T-helper 22 cell (primary cell): ENCODE measurements at regions not wholly inside any gene's neighbourhood (a gene's known extent, or its start where the extent isn't known, plus 50 kb on each side); places are given as distances from the start of the nearest gene placed in this dataset.
"Not testable (repeated sequence)": the region's sequence is repeated elsewhere in the genome, so short reads cannot be mapped to it uniquely, and the experiment has no call there.

Experiments
- DNase-seq: peaks from one replicate; pipeline ENCODE4 v3.0.0-alpha.2; 2020; ENCODE audit warnings: low read depth

DNA sequence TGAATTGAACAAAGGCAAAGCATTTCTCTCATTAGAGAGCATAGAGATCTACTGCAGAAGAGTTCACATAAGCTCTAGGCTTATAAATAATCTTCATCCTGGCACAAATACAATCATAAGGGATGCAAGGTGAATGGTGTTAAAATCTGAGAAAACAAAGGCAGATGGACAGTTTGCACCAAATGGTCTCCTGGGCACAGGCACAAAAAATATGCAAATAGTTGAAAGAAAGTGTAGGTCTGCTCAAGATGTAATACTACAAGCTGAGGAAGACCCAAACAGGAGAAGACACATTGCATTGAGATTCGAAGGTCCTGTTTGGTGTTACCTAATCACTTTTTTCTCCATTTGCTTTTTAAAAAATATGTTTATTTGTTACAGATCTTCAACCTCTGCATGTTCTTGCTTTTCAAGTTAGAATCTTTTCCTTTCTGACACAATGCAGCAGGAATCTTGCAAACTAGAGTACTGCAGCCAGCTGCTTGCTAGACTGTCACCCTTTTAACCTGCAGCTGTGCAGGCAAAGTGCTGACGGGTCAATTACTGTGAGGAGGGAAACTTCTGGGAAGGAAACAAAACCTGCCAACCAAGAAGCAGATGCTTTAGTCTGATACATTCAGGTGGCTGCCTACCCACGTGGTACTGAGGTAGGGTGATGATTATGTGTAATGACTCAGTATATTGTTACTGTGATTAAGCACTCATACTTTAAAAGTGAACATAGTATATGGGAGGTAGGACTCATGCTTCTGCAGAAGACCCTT lies 1048.6 kb upstream of the SEMA6A start:
- no peak for DNase-seq

DNA sequence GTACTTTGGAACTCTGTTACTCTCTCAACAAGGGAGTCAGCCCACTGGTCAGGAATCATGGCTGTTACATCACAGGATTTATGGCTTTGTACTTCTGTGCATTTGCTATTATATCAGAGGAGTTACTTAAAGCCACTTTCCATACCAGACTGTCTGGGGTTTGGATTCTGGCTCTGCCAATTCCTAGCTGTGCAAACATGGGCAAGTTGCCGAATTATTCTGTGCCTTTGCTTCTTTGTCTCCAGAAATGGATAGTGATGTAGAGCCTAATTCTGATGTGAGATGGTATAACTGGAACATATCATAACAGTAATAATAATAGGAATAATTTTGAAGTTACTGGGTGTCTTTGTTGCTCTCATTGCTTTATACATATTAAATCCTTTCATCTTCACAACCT lies 1047.3 kb upstream of the SEMA6A start:
- DNase-seq = no peak

DNA sequence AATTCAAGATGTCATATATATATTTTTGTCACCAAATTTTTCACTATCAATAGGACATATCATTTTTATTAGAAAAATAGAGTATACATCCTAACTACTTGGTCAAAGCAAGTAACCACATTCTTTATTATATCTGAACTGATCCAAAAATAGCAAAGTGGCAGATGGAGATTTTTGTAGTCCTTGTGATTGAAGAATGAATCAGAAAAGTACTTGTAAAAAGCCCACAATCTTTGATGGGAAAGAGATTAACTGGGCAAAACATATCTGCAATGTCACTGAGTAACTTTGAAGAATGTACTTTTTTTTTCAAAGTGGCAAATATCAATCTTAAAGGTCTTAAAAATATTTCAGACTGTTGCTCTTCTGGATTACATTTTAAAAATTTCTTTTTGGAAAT lies 1040.6 kb upstream of the SEMA6A start:
- DNase-seq = no peak

DNA sequence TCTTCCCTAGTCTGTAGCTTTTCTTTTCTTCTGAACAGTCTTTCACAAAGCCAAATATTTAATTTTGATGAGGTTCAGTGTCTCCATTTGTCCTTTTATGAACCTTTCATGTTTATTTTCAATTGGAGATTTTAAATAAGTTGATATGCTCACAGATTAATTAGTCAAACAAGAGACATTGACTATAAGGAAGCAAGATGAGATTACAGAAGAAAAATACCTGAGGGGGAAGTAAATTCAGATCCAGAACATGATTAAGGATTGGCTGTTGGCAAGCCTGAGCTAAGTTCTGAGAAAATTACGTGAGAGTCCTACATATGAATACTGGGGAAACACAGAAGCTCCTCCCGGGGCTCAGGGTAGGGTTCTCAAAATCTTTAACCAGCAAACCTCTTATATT lies 1039.8 kb upstream of the SEMA6A start:
- DNase-seq = no peak

DNA sequence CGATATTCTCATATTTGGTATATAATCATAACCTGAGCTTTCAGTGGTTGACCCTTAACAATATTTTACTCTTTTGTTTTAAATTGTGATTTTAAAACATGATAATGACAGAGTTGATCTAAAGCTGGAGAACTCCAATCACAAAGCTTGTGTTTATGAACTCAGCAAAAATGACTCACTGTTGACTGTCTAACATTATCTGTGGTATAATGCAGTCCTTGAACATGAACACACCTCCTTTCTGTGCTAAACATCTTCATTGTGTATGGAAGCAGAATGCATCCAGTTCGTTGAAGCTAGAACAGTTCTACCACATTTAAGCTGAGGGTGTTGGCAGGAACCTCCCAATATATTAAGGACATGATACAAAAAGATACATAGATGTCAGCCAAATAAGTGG lies 1030.2 kb upstream of the SEMA6A start:
- no peak for DNase-seq

DNA sequence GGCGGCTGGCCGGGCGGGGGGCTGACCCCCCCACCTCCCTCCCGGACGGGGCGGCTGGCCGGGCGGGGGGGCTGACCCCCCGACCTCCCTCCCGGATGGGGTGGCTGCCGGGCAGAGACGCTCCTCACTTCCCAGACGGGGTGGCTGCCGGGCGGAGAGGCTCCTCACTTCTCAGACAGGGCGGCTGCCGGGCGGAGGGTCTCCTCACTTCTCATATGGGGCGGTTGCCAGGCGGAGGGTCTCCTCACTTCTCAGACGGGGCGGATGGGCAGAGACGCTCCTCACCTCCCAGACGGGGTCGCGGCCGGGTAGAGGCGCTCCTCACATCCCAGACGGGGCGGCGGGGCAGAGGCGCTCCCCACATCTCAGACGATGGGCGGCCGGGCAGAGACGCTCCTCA lies 1025.2 kb upstream of the SEMA6A start:
- not testable (repeated sequence) for DNase-seq

DNA sequence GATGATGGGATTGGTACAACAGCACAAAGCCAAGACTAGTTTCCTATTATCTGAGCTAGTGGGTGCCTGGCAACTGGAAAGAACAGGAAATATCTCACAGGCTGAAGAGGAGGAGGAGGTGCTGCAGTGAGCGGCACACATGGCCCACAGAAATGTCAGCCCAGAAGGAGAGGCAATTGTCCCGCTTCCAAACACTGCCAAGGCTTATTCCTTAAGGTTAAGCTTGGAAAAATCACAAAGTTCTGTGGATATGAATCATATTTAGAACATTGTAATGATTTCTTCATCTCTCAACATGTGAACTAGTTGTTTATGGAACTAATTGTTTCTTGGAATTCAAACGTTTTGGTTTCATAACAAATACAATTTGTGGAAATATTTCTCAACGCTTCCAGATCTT lies 1019.5 kb upstream of the SEMA6A start:
- DNase-seq = no peak

DNA sequence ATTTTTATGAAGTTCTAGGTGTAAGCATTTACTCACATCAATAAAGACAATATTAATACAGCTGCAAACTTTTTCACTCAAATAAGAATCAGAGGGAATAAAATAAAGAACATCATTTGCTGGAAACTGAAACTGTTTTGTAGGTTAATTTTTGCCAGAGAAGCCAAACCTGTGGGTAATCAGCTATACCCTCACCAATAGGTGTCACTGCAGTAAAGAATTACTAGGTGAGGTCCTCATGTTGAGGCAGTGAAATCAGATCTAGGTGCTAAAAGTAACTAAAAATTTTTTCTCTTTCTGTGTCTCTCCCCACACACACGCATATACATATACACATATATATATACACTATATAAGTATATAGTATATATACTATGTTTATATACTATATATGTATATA lies 1016.3 kb upstream of the SEMA6A start:
- no peak for DNase-seq

DNA sequence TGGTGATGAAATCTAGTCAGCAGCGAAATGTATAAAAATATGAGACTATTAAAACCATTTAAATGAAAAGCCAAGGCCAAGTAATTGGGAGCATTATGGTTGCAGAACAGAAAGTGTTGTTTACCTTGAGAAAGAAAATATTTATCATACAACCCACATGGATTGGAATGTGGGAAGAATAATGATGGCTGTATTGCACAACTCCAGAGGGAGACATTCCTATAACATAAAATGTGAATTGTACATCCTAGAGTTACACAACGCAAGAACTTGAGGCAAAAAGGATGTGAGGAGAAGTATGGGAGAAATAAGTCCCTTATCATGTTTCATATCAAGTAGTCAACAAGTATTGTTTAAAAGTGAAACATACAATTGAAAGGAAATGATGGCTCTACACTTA lies 1014.0 kb upstream of the SEMA6A start:
- no peak for DNase-seq

DNA sequence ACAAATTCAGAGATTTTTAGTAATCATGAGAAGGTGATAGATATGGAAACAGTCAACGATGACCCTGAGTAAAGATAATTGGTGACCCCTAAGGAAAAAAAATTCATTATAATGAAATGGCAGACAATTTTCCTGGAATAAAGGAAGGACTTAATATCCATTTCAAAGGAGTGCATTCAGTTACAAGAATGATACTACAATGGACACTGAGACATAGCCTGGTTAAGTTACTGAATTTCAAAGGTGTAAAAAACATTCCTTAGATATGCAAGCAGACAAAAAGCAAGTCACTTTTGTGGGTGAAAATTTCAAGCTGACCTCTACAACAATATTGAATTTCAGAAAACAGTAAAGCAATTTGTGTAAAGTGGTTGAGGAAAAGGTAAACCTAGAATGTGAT lies 1012.5 kb upstream of the SEMA6A start:
- no peak for DNase-seq

DNA sequence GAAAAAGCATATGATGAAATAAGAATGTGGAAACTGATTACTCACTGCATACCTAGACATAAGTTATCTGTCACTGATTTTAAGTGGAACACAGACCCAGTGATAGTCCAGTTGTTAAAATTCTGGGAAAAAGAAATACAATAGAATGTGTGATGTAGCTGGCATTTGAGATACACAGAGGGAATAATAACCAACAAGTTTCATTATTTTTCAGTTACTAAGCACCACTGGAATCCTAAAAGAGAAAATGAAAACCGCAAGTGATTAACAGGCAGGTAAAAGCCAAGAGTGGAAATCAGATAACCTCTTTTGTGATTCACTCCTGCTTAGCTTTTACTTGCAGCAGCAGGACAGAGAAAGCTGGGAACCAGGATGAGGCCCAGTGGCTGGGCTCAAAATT lies 994.0 kb upstream of the SEMA6A start:
- DNase-seq = no peak

DNA sequence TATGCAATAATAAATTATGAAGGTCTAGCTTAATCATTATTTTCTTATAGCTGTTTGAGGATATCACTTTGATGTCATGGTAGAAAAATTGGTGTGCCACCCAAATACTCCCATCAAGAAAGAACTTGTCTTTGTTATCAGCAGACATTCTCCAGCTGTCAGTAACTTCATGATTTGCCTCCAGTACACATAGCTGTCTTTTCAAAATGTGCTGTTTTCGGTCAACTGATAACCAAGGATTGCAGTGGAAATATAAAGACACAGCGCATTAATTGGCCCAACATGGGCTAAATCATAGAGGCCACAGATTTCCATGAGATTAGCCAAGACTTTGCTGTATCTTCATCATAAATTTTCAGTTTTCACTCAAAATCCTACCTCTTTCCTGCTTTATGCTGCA lies 993.5 kb upstream of the SEMA6A start:
- no peak for DNase-seq

DNA sequence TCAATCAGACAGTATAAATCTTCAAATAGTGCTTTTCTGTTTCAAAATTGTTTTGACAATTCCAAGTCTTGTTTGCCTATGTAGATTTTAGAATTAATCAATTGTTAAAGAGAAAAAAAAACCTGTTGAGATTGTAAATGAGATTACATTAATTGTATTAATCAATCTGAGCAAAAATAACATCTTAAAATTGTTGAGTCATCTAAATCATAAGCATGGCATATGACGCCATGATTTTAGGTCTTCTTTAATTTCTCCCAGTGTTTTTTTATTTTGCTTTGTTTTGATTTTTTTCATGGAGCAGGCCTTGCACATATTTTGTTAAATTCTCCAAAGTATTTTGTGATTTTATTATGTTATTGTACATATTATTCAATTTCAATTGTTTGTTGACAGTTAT lies 988.0 kb upstream of the SEMA6A start:
- DNase-seq = no peak

DNA sequence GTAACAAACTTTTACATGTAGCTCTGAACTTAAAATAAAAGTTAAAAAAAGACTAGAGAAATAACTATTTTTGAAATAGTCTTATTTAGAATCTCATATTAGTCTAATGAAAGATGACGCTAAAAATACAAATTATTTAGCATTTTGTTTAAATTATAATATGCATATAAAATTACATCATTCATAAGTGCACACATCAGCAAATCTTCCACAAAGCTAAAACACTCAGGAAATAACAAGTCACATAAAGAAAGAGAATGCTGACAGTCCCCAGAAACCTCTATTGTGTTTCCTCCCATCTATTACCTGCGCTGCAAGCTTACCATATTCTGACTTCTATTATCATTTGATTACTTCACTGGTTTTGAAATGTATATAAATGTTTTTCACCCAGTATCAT lies 986.9 kb upstream of the SEMA6A start:
- no peak for DNase-seq

DNA sequence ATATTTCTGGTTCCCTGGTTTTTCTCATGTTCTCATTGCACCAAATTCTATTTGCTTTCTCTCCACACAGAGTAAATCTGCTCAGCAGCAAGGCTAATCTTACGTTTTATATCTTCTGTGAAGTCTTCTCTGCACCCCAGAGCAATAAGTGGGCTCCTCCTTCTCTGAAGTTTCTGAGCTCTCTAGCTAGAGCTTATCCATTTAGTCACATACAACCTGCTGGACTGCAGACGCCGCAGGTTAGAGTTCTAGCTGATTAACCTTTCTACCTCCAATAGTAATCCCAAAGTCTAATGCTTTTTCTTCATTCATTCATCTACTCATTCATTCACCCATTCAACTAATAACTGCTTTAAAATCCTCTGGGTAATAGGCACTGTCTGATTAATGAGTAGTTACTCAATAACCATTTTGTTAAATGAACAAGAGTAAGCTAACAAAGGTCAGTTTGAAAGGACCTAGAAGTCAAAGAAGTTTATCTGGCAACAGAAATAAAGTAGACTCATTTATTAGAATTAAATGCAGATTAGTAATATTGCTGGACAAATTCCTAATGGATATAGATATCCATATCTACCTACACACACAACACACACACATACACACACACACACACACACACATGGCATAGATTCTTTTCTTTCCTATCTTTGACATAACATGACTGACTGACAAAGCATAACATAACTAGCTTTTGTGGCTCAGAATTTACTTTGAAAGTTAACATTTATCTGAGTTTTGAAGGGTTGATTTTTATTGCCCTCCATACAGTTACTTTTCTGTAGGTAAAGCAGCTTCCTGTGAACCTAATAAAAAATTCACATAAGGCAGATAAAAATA lies 984.6 kb upstream of the SEMA6A start:
- DNase-seq = no peak

DNA sequence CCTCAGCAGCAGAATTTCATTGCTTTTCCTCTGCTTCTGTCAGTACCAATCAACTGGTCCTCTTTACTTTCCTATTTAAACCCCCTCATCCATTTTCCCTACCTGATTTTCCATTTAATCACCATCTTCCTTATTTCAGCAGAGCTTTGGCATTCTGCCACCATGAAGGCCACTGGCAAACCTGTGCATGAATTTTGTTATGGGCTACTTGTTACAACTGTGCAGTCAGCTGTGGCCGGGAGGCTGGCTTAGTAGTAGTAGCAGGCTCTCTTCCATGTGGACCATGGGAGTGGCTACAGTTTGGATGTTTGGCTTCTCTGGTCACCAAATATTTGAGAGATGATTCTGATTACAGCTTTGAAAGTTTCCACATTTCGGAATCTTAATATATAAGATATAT lies 976.6 kb upstream of the SEMA6A start:
- no peak for DNase-seq

DNA sequence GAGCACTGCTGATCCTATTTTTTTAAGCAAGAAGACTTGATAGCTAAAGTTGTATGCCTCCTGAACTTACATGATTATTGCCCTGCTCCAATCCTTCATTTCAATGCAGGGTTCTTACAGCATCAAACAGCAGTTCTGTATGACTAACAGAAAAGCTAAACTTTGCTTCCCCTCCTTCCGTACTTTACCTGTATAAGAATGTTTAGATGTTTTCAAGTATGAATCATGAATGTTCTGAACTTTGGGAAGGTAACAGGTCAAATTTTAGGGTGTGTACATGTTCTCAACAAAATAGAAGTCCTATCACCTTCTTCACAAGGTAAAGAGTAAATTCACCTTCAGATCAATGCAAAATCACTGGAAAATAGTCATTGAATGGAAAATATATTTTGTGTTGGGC lies 972.6 kb upstream of the SEMA6A start:
- no peak for DNase-seq

DNA sequence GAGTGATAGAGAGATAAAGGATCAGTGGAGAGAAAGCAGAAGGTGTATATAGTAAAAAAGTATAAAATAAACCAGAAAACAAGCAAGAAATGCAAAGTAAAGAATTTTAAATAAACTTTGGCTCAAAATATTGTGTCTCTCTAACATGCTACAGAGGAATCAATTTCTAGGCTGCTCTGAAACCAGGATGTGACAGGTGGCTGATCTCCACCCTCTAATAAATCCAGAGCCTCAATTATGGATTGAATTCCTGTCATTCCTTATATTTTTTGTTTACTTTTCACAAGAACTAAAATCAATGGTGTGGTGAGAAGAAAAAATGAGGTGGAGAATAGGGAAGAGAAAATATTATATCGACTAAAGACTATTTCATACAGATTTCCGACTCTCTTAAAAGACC lies 965.1 kb upstream of the SEMA6A start:
- DNase-seq = no peak

DNA sequence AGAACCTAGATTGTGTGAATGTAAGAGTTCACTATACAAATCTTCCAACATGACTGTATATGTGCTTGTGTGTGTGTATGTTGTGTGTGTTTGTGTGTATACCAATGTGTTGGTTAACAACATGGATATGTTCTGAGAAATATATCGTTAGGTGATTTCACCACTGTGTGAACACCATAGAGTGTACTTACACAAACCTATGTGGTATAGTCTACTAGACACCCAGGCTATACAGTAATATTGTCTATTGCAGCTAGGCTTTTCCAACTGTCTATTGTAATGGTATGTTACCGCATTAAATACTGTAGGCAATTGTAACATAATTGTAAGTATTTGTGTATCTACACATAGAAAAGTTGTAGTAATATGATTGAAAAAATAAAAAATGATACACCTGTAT lies 959.2 kb upstream of the SEMA6A start:
- DNase-seq = no peak

DNA sequence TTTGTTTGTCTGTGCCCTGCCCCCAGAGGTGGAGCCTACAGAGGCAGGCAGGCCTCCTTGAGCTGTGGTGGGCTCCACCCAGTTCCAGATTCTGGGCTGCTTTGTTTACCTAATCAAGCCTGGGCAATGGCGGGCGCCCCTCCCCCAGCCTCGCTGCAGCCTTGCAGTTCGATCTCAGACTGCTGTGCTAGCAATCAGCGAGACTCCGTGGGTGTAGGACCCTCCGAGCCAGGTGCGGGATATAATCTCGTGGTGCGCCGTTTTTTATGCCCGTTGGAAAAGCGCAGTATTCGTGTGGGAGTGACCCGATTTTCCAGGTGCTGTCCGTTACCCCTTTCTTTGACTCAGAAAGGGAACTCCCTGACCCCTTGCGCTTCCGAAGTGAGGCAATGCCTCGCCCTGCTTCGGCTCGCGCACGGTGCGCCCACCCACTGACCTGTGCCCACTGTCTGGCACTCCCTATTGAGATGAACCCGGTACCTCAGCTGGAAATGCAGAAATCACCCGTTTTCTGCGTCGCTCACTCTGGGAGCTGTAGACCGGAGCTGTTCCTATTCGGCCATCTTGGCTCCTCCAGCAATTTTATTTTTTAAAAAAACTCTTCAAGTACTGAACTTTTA lies 958.5 kb upstream of the SEMA6A start:
- not testable (repeated sequence) for DNase-seq

DNA sequence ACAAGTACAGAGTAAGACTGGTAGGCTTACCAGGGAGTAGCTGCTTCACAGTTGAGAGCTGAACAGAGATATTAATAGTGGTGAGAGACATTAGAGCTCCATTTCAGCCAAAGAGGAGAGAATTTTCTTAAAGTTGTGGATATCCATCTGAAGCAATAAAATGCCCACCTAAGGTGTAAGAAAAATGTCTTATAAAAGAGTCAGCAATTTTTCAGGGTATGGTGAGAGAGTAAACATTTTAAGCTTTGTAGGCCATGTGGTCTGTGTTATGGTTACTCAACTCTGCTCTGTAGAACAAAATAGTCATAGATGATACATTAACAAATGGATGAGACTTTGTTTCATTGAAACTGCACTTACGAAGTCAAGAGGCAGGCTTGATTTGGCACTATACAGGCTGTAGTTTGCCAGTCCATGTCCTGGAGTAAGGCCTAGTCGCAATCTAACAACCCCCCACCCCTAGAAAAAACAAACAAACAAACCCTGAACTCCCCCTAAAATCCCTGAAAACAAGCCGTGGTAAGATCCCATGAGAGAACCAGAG lies 945.4 kb upstream of the SEMA6A start:
- DNase-seq = no peak

DNA sequence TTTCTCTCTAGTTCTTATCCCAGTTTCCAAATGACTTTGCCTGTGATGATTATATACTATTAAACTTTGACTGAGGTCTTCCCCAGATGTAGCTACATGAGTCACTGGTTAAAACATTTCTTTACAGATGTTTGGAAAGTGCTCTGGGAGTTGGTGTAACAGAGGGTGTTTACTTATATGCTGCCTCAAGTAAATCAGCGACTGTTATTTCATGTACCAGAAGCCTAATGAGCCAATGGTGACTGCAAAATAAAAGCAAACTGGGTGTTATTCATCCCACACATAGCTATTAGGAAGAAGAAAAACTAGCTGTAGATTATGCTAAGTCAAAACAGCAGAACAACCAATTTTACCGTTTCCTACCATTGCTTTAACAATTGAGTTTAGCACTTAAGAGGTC lies 929.7 kb upstream of the SEMA6A start:
- DNase-seq = no peak

DNA sequence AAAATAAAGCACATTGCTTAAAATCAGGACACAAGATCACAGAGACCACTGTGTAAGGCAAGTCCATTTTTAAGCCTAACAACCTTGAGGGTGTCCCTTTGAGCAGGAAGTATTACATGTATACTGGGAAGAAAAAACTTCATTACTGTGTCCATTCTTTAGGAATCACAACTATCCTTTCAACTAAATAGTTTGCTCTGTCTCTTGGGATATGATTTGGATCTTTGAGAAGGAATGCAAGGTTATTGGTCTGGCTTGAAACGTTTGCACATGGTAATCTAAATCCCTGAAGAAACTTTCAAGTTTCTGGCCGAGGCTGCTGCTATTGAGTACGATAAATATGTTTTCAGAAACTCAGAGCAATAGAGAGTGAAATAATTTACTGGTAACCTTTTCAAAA lies 923.0 kb upstream of the SEMA6A start:
- no peak for DNase-seq
